Astrocyte (in vitro differentiated cells and primary cell): ENCODE measurements at regions not wholly inside any gene's neighbourhood (a gene's known extent, or its start where the extent isn't known, plus 50 kb on each side); places are given as distances from the start of the nearest gene placed in this dataset.

Experiments used
- DNase-seq: peaks from one replicate; pipeline ENCODE4 v3.0.0-alpha.2; 2010; ENCODE audit warnings: low read depth
- FAIRE-seq: peaks from 2 replicates; lab custom pipeline; 2011; peaks lifted over from hg19 to GRCh38; lab: Jason Lieb, UNC
- H2AFZ ChIP-seq: 2 replicates; pipeline ENCODE4 v1.6.0; 2012; ENCODE audit warnings: low read depth, low read length, inconsistent platforms
- H3K27ac ChIP-seq: 2 replicates; pipeline ENCODE4 v1.5.1; 2011; ENCODE audit warnings: low read depth, low read length, inconsistent platforms
- H3K27me3 ChIP-seq: 2 replicates; pipeline ENCODE4 v1.6.0; 2011; ENCODE audit warnings: low read length, inconsistent platforms; ENCODE audit not compliant: insufficient read depth
- H3K36me3 ChIP-seq: 2 replicates; pipeline ENCODE4 v1.5.1; 2011; ENCODE audit warnings: low read length, inconsistent platforms; ENCODE audit not compliant: insufficient read depth
- H3K4me1 ChIP-seq: 2 replicates; pipeline ENCODE4 v1.5.1; 2011; ENCODE audit warnings: low read length, inconsistent platforms; ENCODE audit not compliant: insufficient read depth
- H3K4me2 ChIP-seq: 2 replicates; pipeline ENCODE4 v1.6.0; 2012; ENCODE audit warnings: low read length, inconsistent platforms
- H3K4me3 ChIP-seq: 2 replicates; pipeline ENCODE4 v1.5.1; 2011; ENCODE audit warnings: low read depth, mild to moderate bottlenecking, low read length, inconsistent platforms; ENCODE audit not compliant: insufficient read depth
- H3K79me2 ChIP-seq: 2 replicates; pipeline ENCODE4 v1.6.0; 2012; ENCODE audit warnings: mild to moderate bottlenecking, low read length, inconsistent platforms; ENCODE audit not compliant: insufficient read depth
- H3K9ac ChIP-seq: 2 replicates; pipeline ENCODE4 v1.6.0; 2012; ENCODE audit warnings: mild to moderate bottlenecking, low read length, inconsistent platforms
- H3K9me3 ChIP-seq: 2 replicates; pipeline ENCODE4 v1.5.1; 2012; ENCODE audit warnings: low read depth, mild to moderate bottlenecking, low read length, inconsistent platforms; ENCODE audit not compliant: insufficient read depth
- H4K20me1 ChIP-seq: 2 replicates; pipeline ENCODE4 v1.6.0; 2012; ENCODE audit warnings: low read length, inconsistent platforms; ENCODE audit not compliant: insufficient read depth
- H3K27ac Mint-ChIP-seq: one replicate; pipeline ENCODE4 v1.8.0; 2021; ENCODE audit warnings: mild to moderate bottlenecking, mixed read lengths; ENCODE audit not compliant: unreplicated experiment
- H3K27me3 Mint-ChIP-seq: one replicate; pipeline ENCODE4 v1.8.0; 2021; ENCODE audit warnings: low read depth, mixed read lengths; ENCODE audit not compliant: unreplicated experiment
- H3K36me3 Mint-ChIP-seq: one replicate; pipeline ENCODE4 v1.8.0; 2021; ENCODE audit warnings: low read depth, mixed read lengths; ENCODE audit not compliant: unreplicated experiment
- H3K4me1 Mint-ChIP-seq: one replicate; pipeline ENCODE4 v1.8.0; 2021; ENCODE audit warnings: low read depth, mixed read lengths; ENCODE audit not compliant: unreplicated experiment
- H3K4me3 Mint-ChIP-seq: one replicate; pipeline ENCODE4 v1.8.0; 2021; ENCODE audit warnings: mild to moderate bottlenecking, moderate library complexity, mixed read lengths; ENCODE audit not compliant: unreplicated experiment
- H3K9me3 Mint-ChIP-seq: one replicate; pipeline ENCODE4 v1.8.0; 2021; ENCODE audit warnings: mild to moderate bottlenecking, mixed read lengths; ENCODE audit not compliant: unreplicated experiment
- EZH2 ChIP-seq: IDR thresholded peaks from 2 replicates; pipeline ENCODE4 v1.6.1; 2012; ENCODE audit warnings: mild to moderate bottlenecking, low read length, inconsistent platforms; ENCODE audit not compliant: insufficient read depth
- TF ChIP-seq, protein P1 (sequence below): IDR thresholded peaks from 2 replicates; pipeline ENCODE4 v1.5.1; 2011; ENCODE audit warnings: low read depth, mild to moderate bottlenecking, inconsistent platforms, low read length, moderate library complexity; ENCODE audit not compliant: insufficient read depth

GRCh38 chr22:48348855-48349254 lies 1478.8 kb downstream of the BRD1 start:
- no peaks in the 10 kb centered on the region for H3K36me3 Mint-ChIP-seq

GRCh38 chr22:48347311-48347710 lies 1480.4 kb downstream of the BRD1 start:
- Histone ChIP-seq H3K27ac (no peak overlapping the region), H4K20me1 (no peaks in the 10 kb centered on the region), H3K9me3 (peaks cover 2% of the 10 kb centered on the region), H3K79me2 (no peaks in the 10 kb centered on the region), H3K36me3 (no peaks in the 10 kb centered on the region), H3K4me2 (no peak overlapping the region), H3K4me3 (no peak overlapping the region), H3K27me3 (no peaks in the 10 kb centered on the region), H3K4me1 (no peaks in the 10 kb centered on the region), H3K9ac (no peak overlapping the region), H2AFZ (no peak overlapping the region)
- FAIRE-seq (no peak), DNase-seq (no peak)
- Mint-ChIP-seq H3K36me3 (no peaks in the 10 kb centered on the region), H3K27me3 (peaks cover 21% of the 10 kb centered on the region), H3K4me1 (no peaks in the 10 kb centered on the region), H3K4me3 (no peak overlapping the region), H3K27ac (no peak overlapping the region), H3K9me3 (no peaks in the 10 kb centered on the region)
- no peak for TF ChIP-seq EZH2
- TF ChIP-seq, protein P1, sequence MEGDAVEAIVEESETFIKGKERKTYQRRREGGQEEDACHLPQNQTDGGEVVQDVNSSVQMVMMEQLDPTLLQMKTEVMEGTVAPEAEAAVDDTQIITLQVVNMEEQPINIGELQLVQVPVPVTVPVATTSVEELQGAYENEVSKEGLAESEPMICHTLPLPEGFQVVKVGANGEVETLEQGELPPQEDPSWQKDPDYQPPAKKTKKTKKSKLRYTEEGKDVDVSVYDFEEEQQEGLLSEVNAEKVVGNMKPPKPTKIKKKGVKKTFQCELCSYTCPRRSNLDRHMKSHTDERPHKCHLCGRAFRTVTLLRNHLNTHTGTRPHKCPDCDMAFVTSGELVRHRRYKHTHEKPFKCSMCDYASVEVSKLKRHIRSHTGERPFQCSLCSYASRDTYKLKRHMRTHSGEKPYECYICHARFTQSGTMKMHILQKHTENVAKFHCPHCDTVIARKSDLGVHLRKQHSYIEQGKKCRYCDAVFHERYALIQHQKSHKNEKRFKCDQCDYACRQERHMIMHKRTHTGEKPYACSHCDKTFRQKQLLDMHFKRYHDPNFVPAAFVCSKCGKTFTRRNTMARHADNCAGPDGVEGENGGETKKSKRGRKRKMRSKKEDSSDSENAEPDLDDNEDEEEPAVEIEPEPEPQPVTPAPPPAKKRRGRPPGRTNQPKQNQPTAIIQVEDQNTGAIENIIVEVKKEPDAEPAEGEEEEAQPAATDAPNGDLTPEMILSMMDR, result no peak

More at GRCh38 chr22:48348855-48349254, 1478.8 kb downstream of the BRD1 start:
- H3K4me2 ChIP-seq, result no peak overlapping the region
- no peaks in the 10 kb centered on the region for H3K9me3 Mint-ChIP-seq
- H3K4me3 Mint-ChIP-seq, result no peak overlapping the region
- peaks cover 14% of the 10 kb centered on the region for H3K27me3 Mint-ChIP-seq
- H4K20me1 ChIP-seq, result no peaks in the 10 kb centered on the region
- no peak overlapping the region for H2AFZ ChIP-seq
- H3K4me3 ChIP-seq, result no peak overlapping the region
- no peak for FAIRE-seq
- H3K27ac ChIP-seq, result no peak overlapping the region
- no peak overlapping the region for H3K9ac ChIP-seq
- no peaks in the 10 kb centered on the region for H3K4me1 ChIP-seq
- H3K4me1 Mint-ChIP-seq, result no peaks in the 10 kb centered on the region
- TF ChIP-seq, protein P1, result no peak
- no peak for TF ChIP-seq EZH2
- no peaks in the 10 kb centered on the region for H3K27me3 ChIP-seq
- no peaks in the 10 kb centered on the region for H3K79me2 ChIP-seq
- no peak for DNase-seq
- no peaks in the 10 kb centered on the region for H3K36me3 ChIP-seq
- no peak overlapping the region for H3K27ac Mint-ChIP-seq
- no peaks in the 10 kb centered on the region for H3K9me3 ChIP-seq

DNA sequence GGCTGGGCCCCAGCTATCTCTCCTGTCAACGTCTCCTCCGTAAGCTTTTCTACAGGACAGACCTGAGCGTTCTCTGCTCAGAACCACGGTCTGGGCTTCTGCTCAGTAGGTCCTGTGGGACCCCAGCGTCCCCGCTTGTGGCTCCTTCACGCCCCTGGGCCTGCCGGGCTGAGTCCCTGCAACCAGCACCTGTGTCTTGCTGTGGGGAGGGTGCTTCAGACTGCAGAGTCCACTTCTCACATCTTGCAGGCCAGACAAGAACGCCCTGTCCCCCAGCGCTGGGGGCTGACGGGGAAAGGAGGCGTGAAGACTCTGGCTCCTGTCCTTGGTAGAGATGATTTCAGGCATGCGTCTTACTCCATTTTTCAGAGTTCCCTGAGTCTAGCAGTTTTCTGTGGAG lies 1480.8 kb downstream of the BRD1 start:
- no peaks in the 10 kb centered on the region for H3K79me2 ChIP-seq
- H3K27ac ChIP-seq, result no peak overlapping the region
- TF ChIP-seq, protein P1, result no peak
- no peak for TF ChIP-seq EZH2
- H3K4me2 ChIP-seq, result no peak overlapping the region
- H3K27me3 ChIP-seq, result no peaks in the 10 kb centered on the region
- Mint-ChIP-seq H3K27me3 (peaks cover 23% of the 10 kb centered on the region), H3K27ac (no peak overlapping the region), H3K4me3 (no peak overlapping the region), H3K9me3 (no peaks in the 10 kb centered on the region), H3K4me1 (no peaks in the 10 kb centered on the region), H3K36me3 (no peaks in the 10 kb centered on the region)
- no peaks in the 10 kb centered on the region for H3K4me1 ChIP-seq
- no peaks in the 10 kb centered on the region for H3K36me3 ChIP-seq
- H4K20me1 ChIP-seq, result no peaks in the 10 kb centered on the region
- no peak overlapping the region for H3K4me3 ChIP-seq
- peaks cover 2% of the 10 kb centered on the region for H3K9me3 ChIP-seq
- FAIRE-seq (no peak), DNase-seq (no peak)
- no peak overlapping the region for H3K9ac ChIP-seq
- H2AFZ ChIP-seq, result no peak overlapping the region
